Heart left ventricle (tissue), 16 donors: ENCODE measurements at regions not wholly inside any gene's neighbourhood (a gene's known extent, or its start where the extent isn't known, plus 50 kb on each side); places are given as distances from the start of the nearest gene placed in this dataset.

Experiments
- ATAC-seq, 4 donors: fragments of 200-7000 bp; cut with Tn5 transposase; one replicate each; pipeline ENCODE4 v1.9.1; 2020 to 2022; ENCODE audit warnings: moderate library complexity in 4 of 4, mild to moderate bottlenecking in 3 of 4, moderate number of reproducible peaks in 1 of 4
- DNase-seq, 5 donors: peaks; one replicate each; pipeline ENCODE4 v3.0.0-alpha.2; 2020
- H3K27ac ChIP-seq, 12 donors: fragments of 200-600 bp; sonication (generic) in 4 of 12; one replicate each; pipeline versions ENCODE4 v1.5.0 to v1.8.0; 2016 to 2022; ENCODE audit warnings: mild to moderate bottlenecking in 2 of 12
- H3K27me3 ChIP-seq, 9 donors: fragments of 200-600 bp; sonication (generic) in 2 of 9; one replicate each; pipeline versions ENCODE4 v1.5.1 to v1.8.0; 2016 to 2022; ENCODE audit warnings: mild to moderate bottlenecking in 3 of 9
- H3K36me3 ChIP-seq, 9 donors: fragments of 200-600 bp; sonication (generic) in 2 of 9; one replicate each; pipeline versions ENCODE4 v1.5.0 to v1.8.0; 2018 to 2022; ENCODE audit warnings: mild to moderate bottlenecking in 2 of 9
- H3K4me1 ChIP-seq, 12 donors: fragments of 200-600 bp; sonication (generic) in 4 of 12; one replicate each; pipeline versions ENCODE4 v1.5.0 to v1.8.0; 2016 to 2022; ENCODE audit warnings: mild to moderate bottlenecking in 3 of 12
- H3K4me3 ChIP-seq, 12 donors: fragments of 200-600 bp; sonication (generic) in 4 of 12; one replicate each; pipeline versions ENCODE4 v1.5.0 to v1.8.0; 2017 to 2022; ENCODE audit warnings: mild to moderate bottlenecking in 9 of 12, moderate library complexity in 4 of 12
- H3K9me3 ChIP-seq, 12 donors: fragments of 200-600 bp; sonication (generic) in 4 of 12; one replicate each; pipeline versions ENCODE4 v1.5.0 to v1.8.0; 2016 to 2022; ENCODE audit warnings: mild to moderate bottlenecking in 1 of 12
- POLR2A ChIP-seq, 2 donors: fragments of 450-650 bp; IDR thresholded peaks; one replicate each; pipeline ENCODE4 v1.6.1; 2017; ENCODE audit warnings: antibody characterized with exemption in 2 of 2, mild to moderate bottlenecking in 2 of 2, moderate library complexity in 2 of 2
- WGBS, 4 donors: extraction: QIAGEN DNeasy Blood & Tissue Kit in 2 of 4; methylation state at CpG; one replicate each; pipeline versions ENCODE4 v1.1.5 to v1.1.7; 2013 to 2018; 5-methylcytosine and 5-hydroxymethylcytosine counted together
- intact Hi-C, 10 donors: fragments of 100-400 bp; cut with DNase I; formaldehyde crosslinking; loops; one replicate each; pipeline versions ENCODE4 v1.11.1 to v1.14.2; 2022
- TF ChIP-seq, protein P1 (sequence below), 12 donors: fragments of 200-600 bp; sonication (generic) in 4 of 12; IDR thresholded peaks; one replicate each; pipeline versions ENCODE4 v1.5.0 to v1.8.0; 2018 to 2022; ENCODE audit warnings: antibody characterized with exemption in 12 of 12, mild to moderate bottlenecking in 5 of 12
- donor health status: ischemic (EF 13 %, LVEDD 7.1; RV severe dilation, severe dysfunction).
- donor health status: healthy with polysubstance abuse.
- donor health status: DM: no; HTN: yes; CAD: no.
- donor health status: DM: no; HTN: no; CAD: no.
- donor health status: ischemic (EF 25% LVEDD 6.9; RV normal size, moderate dysfunction).
- donor health status: ischemic (EF 25% LVEDD 5.7; RV mildly dilated, moderate dysfunction).
- donor health status: healthy.
- donor health status: DM: yes; HTN: yes; CAD: no.
- donor health status: ischemic (EF 35%, LVEDD 5.7; RV mildly dilated, moderate dysfunction).
- donor health status: nonischemic (EF 11% LVEDD 7.7; RV severe dilation, severe dysfunction).
- donor health status: DM: yes; HTN: yes; CAD: no.
- donor health status: PGD.
- donor health status: ischemic (EF 29% LVEDD 5.4; RV normal size, mild dysfunction).
- donor health status: nonischemic (EF 23%, LVEDD 6.1; RV moderate dilation, normal function).

DNA sequence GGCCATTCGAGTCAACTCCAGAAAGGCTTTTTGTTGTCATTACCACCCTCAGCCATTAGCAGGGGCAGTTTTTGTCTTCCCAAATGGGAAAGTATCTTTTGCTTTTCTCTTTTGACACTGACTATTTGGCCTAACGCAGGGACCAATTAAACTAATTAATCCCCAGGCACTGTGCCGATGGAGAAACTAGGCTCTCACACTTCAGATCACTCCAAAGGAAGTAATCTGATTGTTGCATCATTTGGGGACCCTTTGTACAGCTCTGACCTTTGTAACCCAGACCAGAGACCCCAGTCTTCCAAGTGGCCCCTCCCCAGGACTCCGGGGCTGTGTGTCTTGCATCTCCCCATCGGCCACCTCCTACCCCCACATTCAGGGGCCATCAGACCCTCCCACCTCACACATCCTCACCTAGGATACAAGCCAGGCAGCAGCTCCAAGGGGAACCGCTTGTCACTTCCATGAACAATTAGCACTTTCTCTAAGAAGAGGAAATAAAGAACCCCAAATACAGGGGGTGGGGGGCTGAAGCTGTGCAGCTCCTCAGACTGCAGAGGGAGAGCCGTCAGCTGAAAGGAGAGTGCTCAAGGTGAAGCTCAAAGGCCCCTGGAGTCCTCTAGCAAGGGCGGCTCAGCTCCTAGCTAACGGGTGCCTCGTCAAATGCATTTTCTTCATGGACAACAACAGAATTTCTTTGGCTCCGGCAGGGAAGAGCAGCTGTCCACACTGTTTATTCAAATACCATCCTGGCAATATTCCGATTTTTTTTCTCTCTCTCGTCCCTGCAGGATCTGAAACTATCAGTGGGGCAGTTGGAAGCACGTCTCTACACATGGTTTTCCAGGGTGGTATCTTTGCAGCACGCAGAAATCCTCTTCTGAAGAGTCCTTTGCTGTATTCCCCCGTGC lies 64.3 kb upstream of the DIO3 start:
- TF ChIP-seq, protein P1, sequence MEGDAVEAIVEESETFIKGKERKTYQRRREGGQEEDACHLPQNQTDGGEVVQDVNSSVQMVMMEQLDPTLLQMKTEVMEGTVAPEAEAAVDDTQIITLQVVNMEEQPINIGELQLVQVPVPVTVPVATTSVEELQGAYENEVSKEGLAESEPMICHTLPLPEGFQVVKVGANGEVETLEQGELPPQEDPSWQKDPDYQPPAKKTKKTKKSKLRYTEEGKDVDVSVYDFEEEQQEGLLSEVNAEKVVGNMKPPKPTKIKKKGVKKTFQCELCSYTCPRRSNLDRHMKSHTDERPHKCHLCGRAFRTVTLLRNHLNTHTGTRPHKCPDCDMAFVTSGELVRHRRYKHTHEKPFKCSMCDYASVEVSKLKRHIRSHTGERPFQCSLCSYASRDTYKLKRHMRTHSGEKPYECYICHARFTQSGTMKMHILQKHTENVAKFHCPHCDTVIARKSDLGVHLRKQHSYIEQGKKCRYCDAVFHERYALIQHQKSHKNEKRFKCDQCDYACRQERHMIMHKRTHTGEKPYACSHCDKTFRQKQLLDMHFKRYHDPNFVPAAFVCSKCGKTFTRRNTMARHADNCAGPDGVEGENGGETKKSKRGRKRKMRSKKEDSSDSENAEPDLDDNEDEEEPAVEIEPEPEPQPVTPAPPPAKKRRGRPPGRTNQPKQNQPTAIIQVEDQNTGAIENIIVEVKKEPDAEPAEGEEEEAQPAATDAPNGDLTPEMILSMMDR (IDR thresholded peaks at IDR 0.05), result no peak
- TF ChIP-seq POLR2A (IDR thresholded peaks at IDR 0.05), result no peak
- Histone ChIP-seq H3K9me3 (peaks cover 0 to 6% (median 0%) of the 10 kb centered on the region in 12 donors), H3K27me3 (peaks cover 0 to 59% (median 6%) of the 10 kb centered on the region in 9 donors), H3K4me1 (no peaks in the 10 kb centered on the region), H3K36me3 (no peaks in the 10 kb centered on the region), H3K27ac (no peak overlapping the region), H3K4me3 (no peak overlapping the region)
- ATAC-seq, result no peak
- WGBS, 4 donors, result 30 to 37% (median 35%) methylated on average over 16 of the region's 16 CpGs
- DNase-seq, result peak in 1 of 5 donors; percentile 8
- intact Hi-C loops, result no loop called here

DNA sequence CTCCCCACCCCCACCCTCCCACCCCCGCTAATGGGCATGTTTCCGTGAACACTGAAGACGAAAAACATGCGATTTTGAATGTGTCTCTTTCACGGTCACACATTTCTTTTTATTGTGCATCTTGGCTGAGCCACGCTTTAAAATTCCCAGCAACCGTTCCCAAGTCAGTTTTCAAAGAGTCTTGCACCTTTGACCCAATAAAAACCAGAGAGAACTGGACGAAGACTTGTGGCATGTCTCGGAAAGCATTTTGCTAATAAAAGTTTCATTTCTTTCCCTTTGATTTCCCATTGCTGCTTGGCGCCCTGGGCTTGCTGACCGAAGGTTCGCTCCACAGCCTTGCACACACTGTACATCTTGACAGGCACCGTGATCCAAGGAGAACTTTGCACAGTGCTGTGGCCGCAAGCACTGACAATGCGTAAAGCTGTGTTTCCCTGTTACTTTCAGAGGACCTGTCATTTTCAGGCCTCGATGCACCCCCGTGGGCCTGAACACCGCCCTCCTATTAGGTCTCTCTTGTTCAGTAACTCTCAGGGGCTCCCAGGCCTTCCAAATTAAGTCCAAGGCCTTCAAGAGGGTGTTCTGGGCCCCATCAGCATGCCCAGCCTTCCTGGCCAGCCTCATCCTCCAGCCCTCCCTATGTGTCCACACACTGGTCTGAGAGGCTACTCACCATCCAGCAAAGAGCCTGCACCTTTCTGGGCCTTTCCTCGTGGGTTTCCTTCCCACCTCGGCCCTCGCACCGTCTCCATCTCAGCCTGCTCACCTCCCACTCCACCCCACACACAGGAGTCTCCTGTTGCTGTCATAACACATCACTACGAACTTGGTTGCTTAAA lies 63.4 kb upstream of the DIO3 start:
- H3K4me3 ChIP-seq, result no peak overlapping the region
- 79 to 81% (median 80%) methylated on average over 23 of the region's 23 CpGs for WGBS, 4 donors
- no peak overlapping the region for H3K27ac ChIP-seq
- H3K27me3 ChIP-seq, result peaks cover 0 to 59% (median 6%) of the 10 kb centered on the region in 9 donors
- ATAC-seq (no peak), DNase-seq (peak in 1 of 5 donors; percentile 6)
- peaks cover 0 to 5% (median 0%) of the 10 kb centered on the region in 12 donors for H3K9me3 ChIP-seq
- no peaks in the 10 kb centered on the region for H3K36me3 ChIP-seq
- intact Hi-C loops, result no loop called here
- no peaks in the 10 kb centered on the region for H3K4me1 ChIP-seq
- TF ChIP-seq, protein P1 (IDR thresholded peaks at IDR 0.05), result no peak
- TF ChIP-seq POLR2A (IDR thresholded peaks at IDR 0.05), result no peak

DNA sequence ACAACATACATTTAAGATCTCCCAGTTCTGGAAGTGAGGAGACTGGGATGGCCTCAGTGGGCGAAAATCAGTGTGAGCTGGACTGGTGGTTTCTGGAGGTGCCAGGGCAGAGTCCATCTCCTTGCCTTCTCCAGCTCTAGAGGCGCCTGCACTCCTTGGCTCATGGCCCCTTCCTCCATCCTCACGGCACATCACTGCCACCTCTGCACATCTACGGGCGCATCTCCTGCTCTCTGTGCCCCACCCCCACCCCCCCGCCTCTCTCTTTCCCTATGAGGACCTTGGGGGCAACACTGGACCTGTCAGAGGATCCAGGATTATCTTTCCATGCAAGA lies 62.8 kb upstream of the DIO3 start:
- DNase-seq, result peak in 1 of 5 donors; percentile 3
- Histone ChIP-seq H3K4me3 (no peak overlapping the region), H3K36me3 (no peaks in the 10 kb centered on the region), H3K9me3 (peaks cover 0 to 4% (median 0%) of the 10 kb centered on the region in 12 donors), H3K27me3 (peaks cover 0 to 59% (median 6%) of the 10 kb centered on the region in 9 donors), H3K27ac (no peak overlapping the region), H3K4me1 (no peaks in the 10 kb centered on the region)
- WGBS, 4 donors, result 89 to 91% (median 91%) methylated on average over 6 of the region's 6 CpGs
- no peak for ATAC-seq
- intact Hi-C loops, result no loop called here
- TF ChIP-seq, protein P1 (IDR thresholded peaks at IDR 0.05), result no peak
- no peak for TF ChIP-seq POLR2A (IDR thresholded peaks at IDR 0.05)

DNA sequence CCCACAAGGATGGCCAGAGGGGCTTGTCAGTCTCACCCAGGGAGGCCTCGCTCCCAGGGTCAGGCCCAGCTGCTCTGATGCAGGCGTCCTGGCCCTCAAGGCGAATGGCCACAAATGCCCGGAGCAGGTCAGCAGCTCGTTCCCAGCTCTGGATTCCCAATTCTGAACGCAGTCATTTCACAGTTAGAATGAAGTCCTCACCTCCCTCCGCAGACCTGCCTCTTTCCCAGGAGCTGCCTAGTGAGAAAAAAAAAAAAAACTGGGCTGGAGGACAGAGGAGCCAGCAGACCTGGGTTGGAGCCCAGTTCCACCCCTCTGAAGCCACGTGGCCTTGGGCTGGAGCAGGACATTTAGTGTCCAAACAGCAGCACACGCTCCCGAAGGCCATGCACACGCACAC lies 62.2 kb upstream of the DIO3 start:
- no peak for ATAC-seq
- Histone ChIP-seq H3K4me3 (no peak overlapping the region), H3K36me3 (no peaks in the 10 kb centered on the region), H3K27ac (no peak overlapping the region), H3K27me3 (peaks cover 0 to 62% (median 6%) of the 10 kb centered on the region in 9 donors), H3K4me1 (no peaks in the 10 kb centered on the region), H3K9me3 (peaks cover 0 to 8% (median 0%) of the 10 kb centered on the region in 12 donors)
- TF ChIP-seq, protein P1 (IDR thresholded peaks at IDR 0.05), result no peak
- TF ChIP-seq POLR2A (IDR thresholded peaks at IDR 0.05), result no peak
- intact Hi-C loops, result no loop called here
- DNase-seq, result peak in 2 of 5 donors; percentile 6 to 26
- WGBS, 4 donors, result 62 to 88% (median 80%) methylated on average over 11 of the region's 11 CpGs
